ENCODE measurements at regions not wholly inside any gene's neighbourhood (a gene's known extent, or its start where the extent isn't known, plus 50 kb on each side); places are given as distances from the start of the nearest gene placed in this dataset.

DNA sequence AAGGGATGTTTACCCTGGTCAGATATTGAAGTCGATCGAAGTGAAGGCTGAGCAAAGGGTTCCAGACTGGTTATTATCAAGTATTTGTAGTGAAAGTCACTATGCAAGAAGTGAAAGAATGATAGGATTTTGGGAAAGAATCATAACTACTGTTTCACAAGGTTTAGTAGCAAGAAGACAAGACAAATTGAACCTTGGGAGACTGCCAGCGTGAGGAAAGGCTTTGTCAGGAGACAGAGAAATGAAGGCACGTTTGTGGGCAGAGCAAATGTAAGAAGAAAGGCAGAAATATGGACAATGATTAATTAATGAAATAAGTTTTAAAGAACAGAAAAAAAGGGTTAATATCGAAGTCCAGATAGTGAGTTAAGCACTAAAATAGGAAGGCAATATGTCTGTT, 456.8 kb downstream of the TRIML1 start:
- H3K9me3 ChIP-seq, result no peaks in the 10 kb centered on the region
- no peak overlapping the region for H3K4me3 ChIP-seq
- no peak overlapping the region for H3K27ac ChIP-seq
- H3K36me3 ChIP-seq, result no peaks in the 10 kb centered on the region
- TF ChIP-seq POLR2AphosphoS5 (IDR thresholded peaks at IDR 0.05; ENCODE audit: insufficient read depth in 1 of 2, low read depth in 1 of 2), result no peak
- TF ChIP-seq, protein P1, sequence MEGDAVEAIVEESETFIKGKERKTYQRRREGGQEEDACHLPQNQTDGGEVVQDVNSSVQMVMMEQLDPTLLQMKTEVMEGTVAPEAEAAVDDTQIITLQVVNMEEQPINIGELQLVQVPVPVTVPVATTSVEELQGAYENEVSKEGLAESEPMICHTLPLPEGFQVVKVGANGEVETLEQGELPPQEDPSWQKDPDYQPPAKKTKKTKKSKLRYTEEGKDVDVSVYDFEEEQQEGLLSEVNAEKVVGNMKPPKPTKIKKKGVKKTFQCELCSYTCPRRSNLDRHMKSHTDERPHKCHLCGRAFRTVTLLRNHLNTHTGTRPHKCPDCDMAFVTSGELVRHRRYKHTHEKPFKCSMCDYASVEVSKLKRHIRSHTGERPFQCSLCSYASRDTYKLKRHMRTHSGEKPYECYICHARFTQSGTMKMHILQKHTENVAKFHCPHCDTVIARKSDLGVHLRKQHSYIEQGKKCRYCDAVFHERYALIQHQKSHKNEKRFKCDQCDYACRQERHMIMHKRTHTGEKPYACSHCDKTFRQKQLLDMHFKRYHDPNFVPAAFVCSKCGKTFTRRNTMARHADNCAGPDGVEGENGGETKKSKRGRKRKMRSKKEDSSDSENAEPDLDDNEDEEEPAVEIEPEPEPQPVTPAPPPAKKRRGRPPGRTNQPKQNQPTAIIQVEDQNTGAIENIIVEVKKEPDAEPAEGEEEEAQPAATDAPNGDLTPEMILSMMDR (IDR thresholded peaks at IDR 0.05), result no peak
- TF ChIP-seq POLR2A (IDR thresholded peaks at IDR 0.05), result no peak
- no peak for DNase-seq (ENCODE audit: extremely low spot score in 2 of 2)
- H3K4me1 ChIP-seq, result no peaks in the 10 kb centered on the region
- no peaks in the 10 kb centered on the region for H3K27me3 ChIP-seq
- intact Hi-C loops (cut with DNase I), result no loop called here

DNA sequence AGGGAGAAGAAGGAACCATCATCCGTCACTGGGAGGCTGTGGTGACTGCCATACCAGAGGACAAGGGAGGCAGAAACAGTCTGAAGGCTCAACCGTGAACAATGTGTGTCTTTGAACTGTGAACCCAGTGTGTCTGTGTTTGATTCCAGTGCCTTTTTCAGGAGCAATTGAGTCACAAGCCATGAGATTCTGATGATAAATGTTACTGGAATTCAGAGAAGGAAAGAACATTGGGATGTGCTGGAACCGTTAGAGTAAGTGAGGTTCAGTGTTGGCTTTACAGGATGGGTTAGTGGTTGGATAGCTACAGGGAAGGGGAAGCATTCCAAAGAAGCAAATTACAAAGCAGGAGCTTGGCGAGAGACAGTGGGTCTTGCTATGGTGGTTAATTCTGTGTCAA, 464.4 kb downstream of the TRIML1 start:
- Histone ChIP-seq H3K9me3 (no peaks in the 10 kb centered on the region), H3K27ac (no peak overlapping the region), H3K4me3 (no peak overlapping the region), H3K36me3 (no peaks in the 10 kb centered on the region), H3K4me1 (no peaks in the 10 kb centered on the region), H3K27me3 (no peaks in the 10 kb centered on the region)
- DNase-seq (ENCODE audit: extremely low spot score in 2 of 2), result no peak
- intact Hi-C loops (cut with DNase I), result no loop called here
- no peak for TF ChIP-seq POLR2A (IDR thresholded peaks at IDR 0.05)
- TF ChIP-seq POLR2AphosphoS5 (IDR thresholded peaks at IDR 0.05; ENCODE audit: insufficient read depth in 1 of 2, low read depth in 1 of 2), result no peak

- Histone ChIP-seq H3K27me3 (no peaks in the 10 kb centered on the region), H3K27ac (no peak overlapping the region), H3K4me3 (no peak overlapping the region), H3K4me1 (no peaks in the 10 kb centered on the region), H3K36me3 (no peaks in the 10 kb centered on the region), H3K9me3 (no peaks in the 10 kb centered on the region)
- DNase-seq (ENCODE audit: extremely low spot score in 2 of 2), result no peak
- intact Hi-C loops (cut with DNase I), result no loop called here
- TF ChIP-seq POLR2A (IDR thresholded peaks at IDR 0.05), result no peak
- TF ChIP-seq, protein P1 (IDR thresholded peaks at IDR 0.05), result no peak
- TF ChIP-seq POLR2AphosphoS5 (IDR thresholded peaks at IDR 0.05; ENCODE audit: insufficient read depth in 1 of 2, low read depth in 1 of 2), result no peak
Observed at GRCh38 chr4:188606635-188607034, 467.4 kb downstream of the TRIML1 start.

GRCh38 chr4:188611143-188611542, 471.9 kb downstream of the TRIML1 start:
- intact Hi-C loops (cut with DNase I), result no loop called here

DNA sequence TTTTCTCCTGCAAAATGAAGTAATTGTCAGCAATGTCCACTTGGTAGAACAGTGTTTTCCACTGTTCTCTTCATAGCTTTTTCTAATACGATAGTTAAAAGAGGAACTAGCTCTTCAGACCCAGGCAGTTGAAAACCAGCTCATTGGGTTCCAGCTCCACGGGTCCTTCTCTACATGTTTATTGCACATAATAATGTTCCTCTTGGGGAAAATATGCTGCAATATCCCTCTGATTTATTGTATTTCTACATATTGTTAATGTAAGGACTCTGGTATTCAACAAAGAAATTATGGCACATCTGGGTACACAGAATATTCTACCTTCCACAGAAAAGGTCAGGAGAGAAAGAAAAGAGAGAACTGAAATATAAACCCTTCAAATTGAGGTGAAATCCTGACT, 473.4 kb downstream of the TRIML1 start:
- intact Hi-C loops (cut with DNase I), result no loop called here
- H3K4me1 ChIP-seq, result no peaks in the 10 kb centered on the region

More at GRCh38 chr4:188611143-188611542, 471.9 kb downstream of the TRIML1 start:
- TF ChIP-seq POLR2AphosphoS5 (IDR thresholded peaks at IDR 0.05; ENCODE audit: insufficient read depth in 1 of 2, low read depth in 1 of 2) (no peak), POLR2A (IDR thresholded peaks at IDR 0.05) (no peak)
- TF ChIP-seq, protein P1 (IDR thresholded peaks at IDR 0.05), result no peak
- Histone ChIP-seq H3K4me3 (no peak overlapping the region), H3K4me1 (no peaks in the 10 kb centered on the region), H3K27me3 (no peaks in the 10 kb centered on the region), H3K27ac (no peak overlapping the region), H3K9me3 (no peaks in the 10 kb centered on the region), H3K36me3 (no peaks in the 10 kb centered on the region)
- no peak for DNase-seq (ENCODE audit: extremely low spot score in 2 of 2)

More for the DNA sequence above, 473.4 kb downstream of the TRIML1 start:
- H3K27ac ChIP-seq, result no peak overlapping the region
- H3K4me3 ChIP-seq, result no peak overlapping the region
- no peak for DNase-seq (ENCODE audit: extremely low spot score in 2 of 2)
- no peaks in the 10 kb centered on the region for H3K27me3 ChIP-seq
- no peaks in the 10 kb centered on the region for H3K9me3 ChIP-seq
- H3K36me3 ChIP-seq, result no peaks in the 10 kb centered on the region
- TF ChIP-seq POLR2AphosphoS5 (IDR thresholded peaks at IDR 0.05; ENCODE audit: insufficient read depth in 1 of 2, low read depth in 1 of 2) (no peak), POLR2A (IDR thresholded peaks at IDR 0.05) (no peak)
- TF ChIP-seq, protein P1 (IDR thresholded peaks at IDR 0.05), result no peak
